ENCODE measurements at regions not wholly inside any gene's neighbourhood (a gene's known extent, or its start where the extent isn't known, plus 50 kb on each side); places are given as distances from the start of the nearest gene placed in this dataset.

- DNase-seq (ENCODE audit: low spot score): no peak
Observed at GRCh38 chr4:111797455-111798163, 347.6 kb upstream of the FAM241A start.

GRCh38 chr4:111798840-111799239 lies 346.4 kb upstream of the FAM241A start:
- no peak for DNase-seq (ENCODE audit: low spot score)

- DNase-seq (ENCODE audit: low spot score): no peak
Observed at GRCh38 chr4:111800551-111800950, 344.7 kb upstream of the FAM241A start.

GRCh38 chr4:111802191-111802590 lies 343.1 kb upstream of the FAM241A start:
- no peak for DNase-seq (ENCODE audit: low spot score)

GRCh38 chr4:111806331-111806730 lies 338.9 kb upstream of the FAM241A start:
- no peak for DNase-seq (ENCODE audit: low spot score)

- no peak for DNase-seq (ENCODE audit: low spot score)
Observed at GRCh38 chr4:111807576-111807975, 337.7 kb upstream of the FAM241A start.

- DNase-seq (ENCODE audit: low spot score): no peak
Observed at GRCh38 chr4:111808174-111808573, 337.1 kb upstream of the FAM241A start.

GRCh38 chr4:111811661-111812060 lies 333.6 kb upstream of the FAM241A start:
- no peak for DNase-seq (ENCODE audit: low spot score)

GRCh38 chr4:111812114-111812513 lies 333.1 kb upstream of the FAM241A start:
- DNase-seq (ENCODE audit: low spot score): no peak

GRCh38 chr4:111812760-111813159 lies 332.5 kb upstream of the FAM241A start:
- DNase-seq (ENCODE audit: low spot score): no peak

- DNase-seq (ENCODE audit: low spot score): no peak
Observed at GRCh38 chr4:111813555-111814140, 331.6 kb upstream of the FAM241A start.

GRCh38 chr4:111814961-111815360 lies 330.3 kb upstream of the FAM241A start:
- no peak for DNase-seq (ENCODE audit: low spot score)

GRCh38 chr4:111821342-111821741 lies 323.9 kb upstream of the FAM241A start:
- DNase-seq (ENCODE audit: low spot score): no peak

GRCh38 chr4:111836601-111837000 lies 308.7 kb upstream of the FAM241A start:
- DNase-seq (ENCODE audit: low spot score): no peak

GRCh38 chr4:111837761-111838160 lies 307.5 kb upstream of the FAM241A start:
- no peak for DNase-seq (ENCODE audit: low spot score)

- no peak for DNase-seq (ENCODE audit: low spot score)
Observed at GRCh38 chr4:111838406-111838930, 306.8 kb upstream of the FAM241A start.

GRCh38 chr4:111839141-111839540 lies 306.1 kb upstream of the FAM241A start:
- DNase-seq (ENCODE audit: low spot score): no peak

GRCh38 chr4:111842336-111842735 lies 302.9 kb upstream of the FAM241A start:
- DNase-seq (ENCODE audit: low spot score): no peak

GRCh38 chr4:111847296-111848008 lies 297.8 kb upstream of the FAM241A start:
- DNase-seq (ENCODE audit: low spot score): no peak

GRCh38 chr4:111849746-111850284 lies 295.4 kb upstream of the FAM241A start:
- no peak for DNase-seq (ENCODE audit: low spot score)

GRCh38 chr4:111854494-111855087 lies 290.7 kb upstream of the FAM241A start:
- no peak for DNase-seq (ENCODE audit: low spot score)

GRCh38 chr4:111855308-111855707 lies 289.9 kb upstream of the FAM241A start:
- DNase-seq (ENCODE audit: low spot score): no peak
